B cell (primary cell): ENCODE measurements at regions not wholly inside any gene's neighbourhood (a gene's known extent, or its start where the extent isn't known, plus 50 kb on each side); places are given as distances from the start of the nearest gene placed in this dataset.

ENCODE experiments used
- CTCF ChIP-seq: fragments of 200-600 bp; IDR thresholded peaks from one replicate; pipeline ENCODE4 v1.8.0; 2022; ENCODE audit warnings: antibody characterized with exemption, mild to moderate bottlenecking
- EZH2 ChIP-seq: IDR thresholded peaks from 2 replicates; pipeline ENCODE4 v1.6.1; 2012; ENCODE audit warnings: borderline replicate concordance, low read depth, mild to moderate bottlenecking, moderate library complexity, low read length; ENCODE audit not compliant: insufficient read depth, poor library complexity, severe bottlenecking

- no peak for TF ChIP-seq CTCF
- TF ChIP-seq EZH2 = no peak
These were observed 315.8 kb upstream of the CADM1 start for GRCh38 chr11:115820026-115820425.
